Inflammatory macrophage treated with lipopolysaccharide for 1 hour (primary cell): ENCODE measurements at regions not wholly inside any gene's neighbourhood (a gene's known extent, or its start where the extent isn't known, plus 50 kb on each side); places are given as distances from the start of the nearest gene placed in this dataset.
A peak's percentile ranks its signal among the peaks of the same experiment; 100 is the strongest.

Experiments used
- DNase-seq, 2 donors: peaks; one replicate each; pipeline ENCODE4 v3.0.0-alpha.2; 2020 to 2022

- DNase-seq: no peak
Measured at GRCh38 chr9:105150991-105151685, 93.3 kb upstream of the SLC44A1 start.

- DNase-seq: no peak
Measured at GRCh38 chr9:105151686-105151995, 92.8 kb upstream of the SLC44A1 start.

- DNase-seq: peak; percentile 74 to 85
Measured at GRCh38 chr9:105154723-105155191, 89.7 kb upstream of the SLC44A1 start.

- DNase-seq: peak; percentile 91 to 93
Measured at GRCh38 chr9:105157171-105157583, 87.3 kb upstream of the SLC44A1 start.

GRCh38 chr9:105158020-105158419 is 86.4 kb upstream of the SLC44A1 start:
- DNase-seq: no peak

GRCh38 chr9:105158898-105159297 is 85.6 kb upstream of the SLC44A1 start:
- DNase-seq: no peak

- DNase-seq: no peak
Measured at GRCh38 chr9:105168870-105169319, 75.6 kb upstream of the SLC44A1 start.

GRCh38 chr9:105171076-105171475 is 73.4 kb upstream of the SLC44A1 start:
- DNase-seq: no peak

- DNase-seq: no peak
Measured at GRCh38 chr9:105171589-105171988, 72.9 kb upstream of the SLC44A1 start.

GRCh38 chr9:105172436-105172835 is 72.0 kb upstream of the SLC44A1 start:
- no peak for DNase-seq

GRCh38 chr9:105173306-105173705 is 71.1 kb upstream of the SLC44A1 start:
- DNase-seq: no peak

- DNase-seq: no peak
Measured at GRCh38 chr9:105173826-105174225, 70.6 kb upstream of the SLC44A1 start.

- DNase-seq: no peak
Measured at GRCh38 chr9:105176194-105176593, 68.3 kb upstream of the SLC44A1 start.

GRCh38 chr9:105178076-105178475 is 66.4 kb upstream of the SLC44A1 start:
- DNase-seq: no peak

- DNase-seq: peak; percentile 61 to 64
Measured at GRCh38 chr9:105187781-105188180, 56.7 kb upstream of the SLC44A1 start.

GRCh38 chr9:105188746-105189145 is 55.7 kb upstream of the SLC44A1 start:
- DNase-seq: no peak

- DNase-seq: peak; percentile 85 to 89
Measured at GRCh38 chr9:105191508-105192121, 52.8 kb upstream of the SLC44A1 start.

GRCh38 chr9:105193560-105193959 is 50.9 kb upstream of the SLC44A1 start:
- no peak for DNase-seq

GRCh38 chr9:105194234-105194633 is 50.2 kb upstream of the SLC44A1 start:
- peak; percentile 19 to 68 for DNase-seq
